HG03039 (cell line): ENCODE measurements at regions not wholly inside any gene's neighbourhood (a gene's known extent, or its start where the extent isn't known, plus 50 kb on each side); places are given as distances from the start of the nearest gene placed in this dataset.

Source experiments
- ATAC-seq: cut with Tn5 transposase; IDR thresholded peaks from one replicate; pipeline ENCODE4 v1.9.1; 2021; ENCODE audit warnings: mild to moderate bottlenecking, moderate library complexity; ENCODE audit not compliant: unreplicated experiment

- no peak for ATAC-seq
Measured at GRCh38 chr22:49212466-49212865, 615.2 kb downstream of the BRD1 start.

- no peak for ATAC-seq
Measured at GRCh38 chr22:49212002-49212401, 615.7 kb downstream of the BRD1 start.

GRCh38 chr22:49211176-49211575 is 616.5 kb downstream of the BRD1 start:
- ATAC-seq: no peak

- ATAC-seq: no peak
Measured at GRCh38 chr22:49210606-49211005, 617.1 kb downstream of the BRD1 start.

GRCh38 chr22:49209452-49210195 is 618.0 kb downstream of the BRD1 start:
- ATAC-seq: no peak

GRCh38 chr22:49208768-49209252 is 618.9 kb downstream of the BRD1 start:
- ATAC-seq: no peak

- no peak for ATAC-seq
Measured at GRCh38 chr22:49208004-49208402, 619.7 kb downstream of the BRD1 start.

- no peak for ATAC-seq
Measured at GRCh38 chr22:49207008-49208003, 620.4 kb downstream of the BRD1 start.

- ATAC-seq: no peak
Measured at GRCh38 chr22:49206281-49206680, 621.4 kb downstream of the BRD1 start.

GRCh38 chr22:49205483-49205800 is 622.2 kb downstream of the BRD1 start:
- no peak for ATAC-seq

- no peak for ATAC-seq
Measured at GRCh38 chr22:49204599-49205482, 622.8 kb downstream of the BRD1 start.

GRCh38 chr22:49203859-49204598 is 623.6 kb downstream of the BRD1 start:
- no peak for ATAC-seq

- ATAC-seq: no peak
Measured at GRCh38 chr22:49203091-49203858, 624.4 kb downstream of the BRD1 start.

GRCh38 chr22:49202226-49202625 is 625.4 kb downstream of the BRD1 start:
- ATAC-seq: no peak

GRCh38 chr22:49201046-49201970 is 626.4 kb downstream of the BRD1 start:
- ATAC-seq: no peak

- ATAC-seq: no peak
Measured at GRCh38 chr22:49199224-49199623, 628.4 kb downstream of the BRD1 start.

- ATAC-seq: no peak
Measured at GRCh38 chr22:49198705-49199084, 629.0 kb downstream of the BRD1 start.

- no peak for ATAC-seq
Measured at GRCh38 chr22:49197986-49198704, 629.5 kb downstream of the BRD1 start.
